Heart left ventricle (tissue), 16 donors: ENCODE measurements at regions not wholly inside any gene's neighbourhood (a gene's known extent, or its start where the extent isn't known, plus 50 kb on each side); places are given as distances from the start of the nearest gene placed in this dataset.

ENCODE experiments used
- ATAC-seq, 4 donors: fragments of 200-7000 bp; cut with Tn5 transposase; one replicate each; pipeline ENCODE4 v1.9.1; 2020 to 2022; ENCODE audit warnings: moderate library complexity in 4 of 4, mild to moderate bottlenecking in 3 of 4, moderate number of reproducible peaks in 1 of 4
- DNase-seq, 5 donors: peaks; one replicate each; pipeline ENCODE4 v3.0.0-alpha.2; 2020
- H3K27ac ChIP-seq, 12 donors: fragments of 200-600 bp; sonication (generic) in 4 of 12; one replicate each; pipeline versions ENCODE4 v1.5.0 to v1.8.0; 2016 to 2022; ENCODE audit warnings: mild to moderate bottlenecking in 2 of 12
- H3K27me3 ChIP-seq, 9 donors: fragments of 200-600 bp; sonication (generic) in 2 of 9; one replicate each; pipeline versions ENCODE4 v1.5.1 to v1.8.0; 2016 to 2022; ENCODE audit warnings: mild to moderate bottlenecking in 3 of 9
- H3K36me3 ChIP-seq, 9 donors: fragments of 200-600 bp; sonication (generic) in 2 of 9; one replicate each; pipeline versions ENCODE4 v1.5.0 to v1.8.0; 2018 to 2022; ENCODE audit warnings: mild to moderate bottlenecking in 2 of 9
- H3K4me1 ChIP-seq, 12 donors: fragments of 200-600 bp; sonication (generic) in 4 of 12; one replicate each; pipeline versions ENCODE4 v1.5.0 to v1.8.0; 2016 to 2022; ENCODE audit warnings: mild to moderate bottlenecking in 3 of 12
- H3K4me3 ChIP-seq, 12 donors: fragments of 200-600 bp; sonication (generic) in 4 of 12; one replicate each; pipeline versions ENCODE4 v1.5.0 to v1.8.0; 2017 to 2022; ENCODE audit warnings: mild to moderate bottlenecking in 9 of 12, moderate library complexity in 4 of 12
- H3K9me3 ChIP-seq, 12 donors: fragments of 200-600 bp; sonication (generic) in 4 of 12; one replicate each; pipeline versions ENCODE4 v1.5.0 to v1.8.0; 2016 to 2022; ENCODE audit warnings: mild to moderate bottlenecking in 1 of 12
- CTCF ChIP-seq, 12 donors: fragments of 200-600 bp; sonication (generic) in 4 of 12; IDR thresholded peaks; one replicate each; pipeline versions ENCODE4 v1.5.0 to v1.8.0; 2018 to 2022; ENCODE audit warnings: antibody characterized with exemption in 12 of 12, mild to moderate bottlenecking in 5 of 12
- POLR2A ChIP-seq, 2 donors: fragments of 450-650 bp; IDR thresholded peaks; one replicate each; pipeline ENCODE4 v1.6.1; 2017; ENCODE audit warnings: antibody characterized with exemption in 2 of 2, mild to moderate bottlenecking in 2 of 2, moderate library complexity in 2 of 2
- WGBS, 4 donors: extraction: QIAGEN DNeasy Blood & Tissue Kit in 2 of 4; methylation state at CpG; one replicate each; pipeline versions ENCODE4 v1.1.5 to v1.1.7; 2013 to 2018; 5-methylcytosine and 5-hydroxymethylcytosine counted together
- intact Hi-C, 10 donors: fragments of 100-400 bp; cut with DNase I; formaldehyde crosslinking; loops; one replicate each; pipeline versions ENCODE4 v1.11.1 to v1.14.2; 2022
- donor health status: ischemic (EF 13 %, LVEDD 7.1; RV severe dilation, severe dysfunction).
- donor health status: healthy with polysubstance abuse.
- donor health status: DM: no; HTN: yes; CAD: no.
- donor health status: DM: no; HTN: no; CAD: no.
- donor health status: ischemic (EF 25% LVEDD 6.9; RV normal size, moderate dysfunction).
- donor health status: ischemic (EF 25% LVEDD 5.7; RV mildly dilated, moderate dysfunction).
- donor health status: healthy.
- donor health status: DM: yes; HTN: yes; CAD: no.
- donor health status: ischemic (EF 35%, LVEDD 5.7; RV mildly dilated, moderate dysfunction).
- donor health status: nonischemic (EF 11% LVEDD 7.7; RV severe dilation, severe dysfunction).
- donor health status: DM: yes; HTN: yes; CAD: no.
- donor health status: PGD.
- donor health status: ischemic (EF 29% LVEDD 5.4; RV normal size, mild dysfunction).
- donor health status: nonischemic (EF 23%, LVEDD 6.1; RV moderate dilation, normal function).

GRCh38 chr6:9139746-9140145 is 704.4 kb upstream of the SLC35B3 start:
- ATAC-seq (no peak), DNase-seq (no peak)
- intact Hi-C loops, result no loop called here
- H3K4me1 ChIP-seq, result no peaks in the 10 kb centered on the region
- no peak overlapping the region for H3K27ac ChIP-seq
- TF ChIP-seq CTCF (IDR thresholded peaks at IDR 0.05) (no peak), POLR2A (IDR thresholded peaks at IDR 0.05) (no peak)
- peaks cover 0 to 3% (median 0%) of the 10 kb centered on the region in 9 donors for H3K27me3 ChIP-seq
- no peak overlapping the region for H3K4me3 ChIP-seq
- 67 to 83% (median 77%) methylated on average over 6 of the region's 6 CpGs for WGBS, 4 donors
- peaks cover 0 to 11% (median 0%) of the 10 kb centered on the region in 12 donors for H3K9me3 ChIP-seq
- H3K36me3 ChIP-seq, result no peaks in the 10 kb centered on the region

- 64 to 69% (median 66%) methylated on average over 5 of the region's 5 CpGs for WGBS, 4 donors
- Histone ChIP-seq H3K9me3 (peaks cover 0 to 4% (median 0%) of the 10 kb centered on the region in 12 donors), H3K27ac (no peak overlapping the region), H3K4me1 (no peaks in the 10 kb centered on the region), H3K36me3 (no peaks in the 10 kb centered on the region), H3K27me3 (peaks cover 0 to 3% (median 0%) of the 10 kb centered on the region in 9 donors), H3K4me3 (no peak overlapping the region)
- ATAC-seq (no peak), DNase-seq (no peak)
- intact Hi-C loops, result no loop called here
- no peak for TF ChIP-seq CTCF (IDR thresholded peaks at IDR 0.05)
- TF ChIP-seq POLR2A (IDR thresholded peaks at IDR 0.05), result no peak
These were observed 703.6 kb upstream of the SLC35B3 start for GRCh38 chr6:9138936-9139335.

- no peak for ATAC-seq
- intact Hi-C loops, result no loop called here
- TF ChIP-seq POLR2A (IDR thresholded peaks at IDR 0.05) (no peak), CTCF (IDR thresholded peaks at IDR 0.05) (no peak)
- Histone ChIP-seq H3K27me3 (peaks cover 0 to 3% (median 0%) of the 10 kb centered on the region in 9 donors), H3K9me3 (no peaks in the 10 kb centered on the region), H3K4me3 (no peak overlapping the region), H3K36me3 (no peaks in the 10 kb centered on the region), H3K27ac (no peak overlapping the region), H3K4me1 (no peaks in the 10 kb centered on the region)
- DNase-seq, result no peak
- WGBS, 4 donors, result 70 to 78% (median 76%) methylated on average over 2 of the region's 2 CpGs
These were observed 700.9 kb upstream of the SLC35B3 start for GRCh38 chr6:9136141-9136822.

DNA sequence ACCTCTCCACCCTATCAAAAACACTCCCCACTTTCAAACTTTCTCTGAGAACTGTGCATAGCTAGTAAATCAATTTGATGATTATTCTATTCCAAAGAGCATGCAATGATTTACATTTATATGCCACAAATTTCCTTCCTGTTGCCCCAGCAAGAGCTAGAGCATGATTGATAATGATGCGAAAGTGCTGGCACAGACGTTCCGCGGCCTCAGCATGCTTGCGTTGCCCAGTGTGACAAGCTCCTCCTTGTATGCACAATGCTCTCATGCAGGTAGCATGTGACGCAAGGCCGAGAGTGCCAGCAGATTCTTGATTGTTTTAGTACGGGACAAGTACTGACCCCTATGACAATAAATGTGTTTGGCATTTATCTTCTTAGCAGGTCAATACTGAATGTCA is 696.3 kb upstream of the SLC35B3 start:
- Histone ChIP-seq H3K27me3 (no peaks in the 10 kb centered on the region), H3K27ac (no peak overlapping the region), H3K4me3 (no peak overlapping the region), H3K36me3 (no peaks in the 10 kb centered on the region), H3K9me3 (peaks cover 0 to 6% (median 0%) of the 10 kb centered on the region in 12 donors), H3K4me1 (no peaks in the 10 kb centered on the region)
- no peak for ATAC-seq
- intact Hi-C loops, result no loop called here
- WGBS, 4 donors, result 53 to 69% (median 63%) methylated on average over 8 of the region's 8 CpGs
- no peak for TF ChIP-seq CTCF (IDR thresholded peaks at IDR 0.05)
- no peak for TF ChIP-seq POLR2A (IDR thresholded peaks at IDR 0.05)
- no peak for DNase-seq
